ENCODE measurements at regions not wholly inside any gene's neighbourhood (a gene's known extent, or its start where the extent isn't known, plus 50 kb on each side); places are given as distances from the start of the nearest gene placed in this dataset.

- H3K27ac ChIP-seq (ENCODE audit: low read depth in 2 of 2, low read length in 1 of 2), result no peak overlapping the region
- no peak overlapping the region for H3K4me3 ChIP-seq (ENCODE audit: low read depth in 2 of 2, low read length in 1 of 2)
- H3K9ac ChIP-seq, result no peak overlapping the region
- H3K79me2 ChIP-seq (ENCODE audit: insufficient read depth), result no peaks in the 10 kb centered on the region
- no peak for TF ChIP-seq MXI1 (IDR thresholded peaks at IDR 0.05; ENCODE audit: low read depth, low read length)
- no peak for TF ChIP-seq TEAD4 (IDR thresholded peaks at IDR 0.05; ENCODE audit: borderline replicate concordance, insufficient read depth)
- TF ChIP-seq PBX3 (IDR thresholded peaks at IDR 0.05), result no peak
- no peak for TF ChIP-seq USF1 (IDR thresholded peaks at IDR 0.05; ENCODE audit: borderline replicate concordance, low read depth)
- TF ChIP-seq TCF12 (IDR thresholded peaks at IDR 0.05), result no peak
- no peak for TF ChIP-seq POLR2AphosphoS5 (IDR thresholded peaks at IDR 0.05; ENCODE audit: low read depth, low read length)
- no peak for TF ChIP-seq MAX (IDR thresholded peaks at IDR 0.05; ENCODE audit: low read depth)
- no peak for TF ChIP-seq SMC3 (IDR thresholded peaks at IDR 0.05; ENCODE audit: low read depth, low read length)
- TF ChIP-seq NFIC (IDR thresholded peaks at IDR 0.05; ENCODE audit: borderline replicate concordance), result no peak
- TF ChIP-seq GATA2 (CRISPR knock-in tag; IDR thresholded peaks at IDR 0.05), result no peak
- TF ChIP-seq MEF2A (IDR thresholded peaks at IDR 0.05; ENCODE audit: borderline replicate concordance, low read depth), result no peak
- no peak for TF ChIP-seq FOSL2 (IDR thresholded peaks at IDR 0.05; ENCODE audit: borderline replicate concordance, low read depth)
- TF ChIP-seq JUND (IDR thresholded peaks at IDR 0.05), result no peak
- TF ChIP-seq EP300 (IDR thresholded peaks at IDR 0.05; ENCODE audit: borderline replicate concordance in 1 of 2, low read depth in 1 of 2, low read length in 1 of 2), result no peak
- TF ChIP-seq RCOR1 (IDR thresholded peaks at IDR 0.05; ENCODE audit: low read length), result no peak
- no peak for TF ChIP-seq IRF3 (IDR thresholded peaks at IDR 0.05; ENCODE audit: low read depth, low read length)
- ChIA-PET CTCF (interaction anchor here (0.9 kb wide), 1 partner anchor 657 kb away, joined by 3 read pairs; no protein-coding TSS in a partner anchor), POLR2A (no interaction called here)
- no peak overlapping the region for H2AFZ ChIP-seq (ENCODE audit: low read depth)
- H3F3A ChIP-seq (replicated peaks; ENCODE audit: insufficient read depth), result no peaks in the 10 kb centered on the region
- no peaks in the 10 kb centered on the region for H3K36me3 ChIP-seq (replicated peaks in 1 of 2; ENCODE audit: control insufficient read depth in 1 of 2, insufficient read depth in 2 of 2, low read length in 1 of 2)
- no peaks in the 10 kb centered on the region for H4K20me1 ChIP-seq (ENCODE audit: insufficient read depth)
- no peaks in the 10 kb centered on the region for H3K4me1 ChIP-seq (ENCODE audit: control insufficient read depth in 1 of 2, insufficient read depth in 2 of 2, low read depth in 1 of 2, low read length in 1 of 2)
- no peak overlapping the region for H3K4me2 ChIP-seq
- WGBS (ENCODE audit: low lambda C conversion rate), result 8% methylated on average over 10 of the region's 11 CpGs
- H3K9me3 ChIP-seq, result no peaks in the 10 kb centered on the region
- no peaks in the 10 kb centered on the region for H3K9me2 ChIP-seq
- H3K27me3 ChIP-seq (ENCODE audit: insufficient read depth), result peaks cover 61% of the 10 kb centered on the region; the same call in 1 of the 2 replicates
- DNase-seq, result no peak
Observed at GRCh38 chr12:4197922-4198763, 75.4 kb upstream of the CCND2 start.
